ENCODE measurements at regions not wholly inside any gene's neighbourhood (a gene's known extent, or its start where the extent isn't known, plus 50 kb on each side); places are given as distances from the start of the nearest gene placed in this dataset.
"Not testable (repeated sequence)": the region's sequence is repeated elsewhere in the genome, so short reads cannot be mapped to it uniquely, and the experiment has no call there.

DNA sequence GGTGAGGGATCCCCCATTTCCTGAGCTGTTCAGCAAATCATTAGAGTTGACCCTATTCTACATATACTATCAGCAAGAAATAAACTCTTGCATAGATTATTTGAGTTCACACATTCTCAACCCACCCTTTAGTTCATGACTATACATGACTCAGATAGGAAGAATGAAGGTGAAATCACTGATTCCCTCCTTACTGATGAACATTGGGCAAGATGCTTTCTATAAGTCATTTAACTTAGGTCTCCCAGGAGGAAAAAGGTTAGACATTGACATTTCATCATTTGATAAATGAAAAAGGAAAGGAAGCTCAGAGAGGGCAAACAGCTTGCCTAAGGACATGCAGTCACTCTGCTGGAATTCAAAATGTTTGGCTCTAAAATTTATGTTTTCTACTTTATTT, 408.0 kb downstream of the TMEM182 start:
- DNase-seq (ENCODE audit: low spot score), result no peak

DNA sequence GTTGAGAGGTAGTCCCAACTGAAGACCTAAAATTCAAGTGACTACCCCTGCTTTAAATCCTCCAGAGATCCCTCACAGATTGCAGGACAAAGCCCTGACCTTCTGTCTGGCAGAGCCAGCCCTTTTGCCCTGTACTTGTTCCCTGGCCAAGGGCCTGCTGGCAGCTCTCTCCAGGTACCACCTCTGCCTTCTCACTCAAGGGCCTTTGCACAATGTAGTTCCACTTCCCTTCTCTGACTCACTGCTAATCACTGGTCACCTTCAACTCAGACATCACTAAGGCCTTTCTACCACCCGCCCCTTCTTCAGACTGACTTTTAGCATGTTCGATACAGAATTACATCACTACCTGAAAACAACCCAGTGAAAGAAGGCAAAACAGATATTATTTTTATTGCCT, 411.0 kb downstream of the TMEM182 start:
- no peak for DNase-seq (ENCODE audit: low spot score)

DNA sequence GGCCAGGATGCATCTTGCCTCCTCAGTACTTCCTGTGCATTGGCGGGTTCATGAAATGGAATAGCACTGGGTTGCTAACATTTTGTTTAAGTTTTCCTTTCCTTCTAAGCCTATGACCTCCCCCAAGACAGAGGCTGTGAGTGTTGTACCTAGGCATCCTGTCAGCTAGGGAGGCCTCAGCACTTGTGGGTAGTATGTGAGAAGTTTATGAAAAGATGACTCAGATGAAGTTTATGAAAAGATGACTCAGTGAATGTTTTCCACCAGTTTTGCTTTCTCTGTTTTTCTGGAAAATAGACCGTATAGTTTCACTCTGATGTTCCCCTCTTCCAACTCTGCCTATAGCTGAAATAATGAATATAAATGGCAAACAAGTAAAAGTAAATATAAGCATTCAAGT, 412.9 kb downstream of the TMEM182 start:
- no peak for DNase-seq (ENCODE audit: low spot score)

DNA sequence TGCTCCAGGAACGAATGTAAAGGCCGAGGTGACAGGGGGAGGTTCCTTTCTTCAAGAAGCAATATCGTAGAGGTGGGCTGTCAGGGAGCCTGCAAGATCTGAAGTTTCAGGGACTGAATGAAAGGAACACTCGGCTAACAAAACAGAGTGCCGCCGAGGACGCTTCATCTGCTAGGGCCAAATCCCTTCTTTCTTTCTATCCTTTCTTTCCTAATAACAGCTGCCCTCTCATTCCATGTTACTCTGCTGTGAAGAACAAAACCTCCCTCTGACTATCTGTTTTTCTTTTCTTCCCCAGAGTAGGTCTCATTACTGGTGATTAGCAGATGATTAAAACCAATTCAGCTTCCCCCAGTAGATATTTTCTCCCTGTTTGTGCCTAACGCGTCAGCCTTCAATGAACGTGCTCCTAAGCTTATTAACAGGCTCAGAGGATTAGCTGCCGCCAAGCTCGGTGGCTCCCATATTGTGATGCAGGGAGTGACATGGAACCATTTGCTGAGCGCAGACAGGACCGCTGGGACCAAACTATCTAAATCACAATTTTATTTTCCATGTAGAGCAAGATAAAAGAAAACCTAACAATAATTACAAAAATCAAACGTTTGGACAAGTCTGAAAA, 414.6 kb downstream of the TMEM182 start:
- DNase-seq (ENCODE audit: low spot score), result no peak

- DNase-seq (ENCODE audit: low spot score), result peak; percentile 38
Observed at GRCh38 chr2:103179798-103180197, 418.0 kb downstream of the TMEM182 start.

GRCh38 chr2:103183061-103183460, 421.2 kb downstream of the TMEM182 start:
- DNase-seq (ENCODE audit: low spot score), result no peak

DNA sequence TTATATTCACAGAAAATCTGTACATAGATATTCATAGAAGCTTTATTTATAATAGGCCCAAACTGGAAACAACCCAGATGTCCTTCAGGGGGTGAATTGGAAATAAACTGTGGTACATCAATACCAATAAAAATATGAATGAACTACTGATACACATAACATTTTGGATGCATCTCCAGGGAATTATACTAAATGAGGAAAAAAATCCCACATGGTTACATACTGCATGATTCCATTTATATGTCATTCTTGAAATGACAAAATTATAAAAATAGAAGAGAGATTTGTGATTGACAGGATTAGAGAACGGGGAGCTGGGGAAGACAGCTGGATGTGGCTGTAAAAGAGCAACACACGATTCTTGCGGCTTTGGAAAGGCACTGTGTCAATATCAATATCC, 435.0 kb downstream of the TMEM182 start:
- no peak for DNase-seq (ENCODE audit: low spot score)

- DNase-seq (ENCODE audit: low spot score), result not testable (repeated sequence)
Observed at GRCh38 chr2:103200774-103201173, 438.9 kb downstream of the TMEM182 start.

DNA sequence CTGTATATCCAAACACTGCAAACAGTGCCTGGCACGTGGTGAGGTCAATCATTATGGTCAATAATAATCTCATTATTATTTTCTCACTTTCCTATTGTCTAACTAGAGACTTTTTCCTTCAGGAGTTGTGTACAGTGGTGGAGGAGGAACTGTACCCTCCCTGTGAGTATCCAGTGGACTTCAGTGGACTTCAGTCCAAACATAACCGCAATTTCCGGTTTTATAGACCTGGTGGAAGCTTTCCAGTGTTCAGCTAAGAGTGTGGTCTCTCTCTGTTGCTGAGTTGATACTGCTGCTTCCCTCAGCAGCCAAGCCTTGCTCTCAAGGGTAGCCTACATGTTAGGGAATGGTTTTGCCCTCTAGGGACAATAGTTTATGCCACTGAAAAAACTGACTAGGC, 447.1 kb downstream of the TMEM182 start:
- no peak for DNase-seq (ENCODE audit: low spot score)

DNA sequence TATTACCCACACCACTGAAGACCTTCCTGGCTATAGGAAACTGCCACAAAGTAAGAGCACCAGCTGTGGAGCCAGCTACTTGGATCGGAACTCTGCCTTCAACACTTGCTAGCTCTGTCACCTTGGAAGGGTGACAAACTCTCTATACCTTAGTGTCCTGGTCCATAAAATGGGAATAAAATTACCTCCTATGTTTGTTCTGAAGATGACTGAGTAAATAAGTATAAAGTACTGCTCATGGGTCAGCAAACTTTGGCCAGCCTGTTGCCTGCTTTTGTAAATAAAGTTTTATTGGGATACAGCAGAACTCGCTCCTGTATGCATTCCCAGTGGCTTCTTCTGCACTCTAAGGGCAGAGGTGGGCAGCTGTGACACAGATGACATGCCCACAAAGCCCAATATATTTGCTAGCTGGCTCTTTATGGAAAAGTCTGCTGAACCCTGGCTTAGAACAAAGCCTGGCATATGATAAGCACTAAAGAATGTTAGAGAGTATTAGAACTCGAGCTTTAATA, 451.3 kb downstream of the TMEM182 start:
- no peak for DNase-seq (ENCODE audit: low spot score)

DNA sequence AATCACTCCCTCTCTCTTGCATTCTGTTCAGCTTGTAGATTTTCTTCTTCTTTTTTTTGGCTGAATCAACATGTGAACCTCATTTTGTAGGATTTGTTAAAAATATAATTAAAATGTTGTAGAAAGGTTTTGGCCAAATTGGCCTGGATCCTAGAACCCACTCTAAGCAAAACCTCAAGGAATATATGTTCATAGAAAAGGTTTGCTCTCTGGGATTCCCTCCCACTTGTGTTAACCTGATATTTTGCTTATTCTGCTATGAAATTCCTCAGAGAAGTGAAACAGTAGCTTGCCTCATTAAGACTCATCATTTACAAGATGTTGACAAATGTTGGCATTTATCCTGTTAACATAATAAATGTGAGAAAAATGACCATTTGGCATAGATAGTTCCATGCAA, 456.7 kb downstream of the TMEM182 start:
- DNase-seq (ENCODE audit: low spot score), result no peak

GRCh38 chr2:103219398-103219797, 457.6 kb downstream of the TMEM182 start:
- no peak for DNase-seq (ENCODE audit: low spot score)

DNA sequence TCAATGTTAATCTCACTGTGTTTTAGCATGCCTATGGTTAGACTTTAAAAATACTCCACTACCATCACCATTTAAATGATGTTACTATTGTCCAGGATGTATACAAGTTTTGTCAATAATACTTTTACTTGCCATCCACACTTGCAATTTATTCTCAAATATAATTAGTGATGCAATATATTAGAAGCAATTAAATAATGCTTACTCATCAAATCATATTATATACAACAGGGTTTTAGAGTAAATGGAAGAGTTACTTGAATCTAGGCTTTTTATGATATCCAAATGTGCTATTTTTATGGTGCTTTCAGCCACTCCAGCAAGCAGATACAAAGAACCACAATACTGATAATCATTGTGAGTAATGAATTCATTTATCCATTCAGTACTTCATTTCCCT, 461.1 kb downstream of the TMEM182 start:
- no peak for DNase-seq (ENCODE audit: low spot score)

GRCh38 chr2:103230796-103231195, 469.0 kb downstream of the TMEM182 start:
- DNase-seq (ENCODE audit: low spot score), result no peak

DNA sequence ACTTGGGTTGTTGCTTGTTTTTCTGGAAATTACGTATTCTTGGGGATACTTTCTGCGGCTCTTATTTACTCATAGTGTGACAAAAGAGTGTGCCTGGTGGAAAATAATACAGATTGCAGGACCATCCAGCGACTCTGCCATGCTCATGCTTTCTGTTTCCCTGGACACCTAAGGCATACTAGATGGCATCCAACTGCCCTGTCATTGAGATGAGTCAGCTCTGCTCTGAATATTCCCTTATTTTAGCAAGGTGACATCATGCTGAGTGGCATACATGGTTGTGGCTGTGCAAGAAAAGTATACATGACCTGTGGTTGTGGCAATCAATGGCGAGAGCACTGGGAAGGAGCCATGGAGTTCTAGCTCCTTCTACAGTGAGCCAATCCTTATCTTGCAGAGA, 471.0 kb downstream of the TMEM182 start:
- DNase-seq (ENCODE audit: low spot score), result no peak

GRCh38 chr2:103233691-103234090, 471.9 kb downstream of the TMEM182 start:
- DNase-seq (ENCODE audit: low spot score), result no peak

DNA sequence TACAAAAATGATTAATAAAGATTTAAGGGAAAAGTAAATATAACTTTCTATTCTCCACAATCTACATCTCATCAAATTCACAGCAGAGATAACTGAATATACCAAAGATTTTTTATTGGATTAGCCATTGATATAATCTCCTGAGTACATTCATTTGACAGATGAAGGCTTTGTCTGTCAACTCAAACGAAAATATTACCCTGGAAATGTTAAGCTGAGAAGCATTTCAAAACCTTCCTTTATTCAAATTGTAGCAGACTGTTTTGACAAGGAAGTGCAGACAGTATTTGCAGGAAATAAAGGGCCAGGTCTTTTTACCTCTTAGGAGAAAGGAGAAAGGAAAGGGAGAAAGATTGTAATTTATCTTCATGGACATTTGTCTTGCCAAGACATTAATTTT, 473.5 kb downstream of the TMEM182 start:
- no peak for DNase-seq (ENCODE audit: low spot score)

DNA sequence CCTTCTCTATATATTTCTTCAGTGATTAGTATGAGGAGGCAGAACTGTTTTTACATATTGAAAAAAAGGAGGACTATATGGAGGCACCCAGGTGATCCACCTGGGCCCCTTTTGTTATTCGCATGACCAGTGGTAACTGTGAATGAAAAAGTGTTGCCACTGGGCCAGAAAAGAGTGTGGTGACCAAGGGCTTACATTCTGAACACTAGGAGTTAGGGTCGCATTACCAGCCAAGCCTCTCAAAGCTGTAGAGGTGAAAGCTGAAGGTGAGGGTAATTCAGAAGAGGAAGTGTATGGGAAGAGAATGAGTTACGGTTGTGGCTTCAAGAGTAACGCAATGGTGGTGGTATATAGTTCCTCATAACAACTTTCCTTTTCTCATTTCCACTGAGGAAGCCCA, 487.6 kb downstream of the TMEM182 start:
- no peak for DNase-seq (ENCODE audit: low spot score)

DNA sequence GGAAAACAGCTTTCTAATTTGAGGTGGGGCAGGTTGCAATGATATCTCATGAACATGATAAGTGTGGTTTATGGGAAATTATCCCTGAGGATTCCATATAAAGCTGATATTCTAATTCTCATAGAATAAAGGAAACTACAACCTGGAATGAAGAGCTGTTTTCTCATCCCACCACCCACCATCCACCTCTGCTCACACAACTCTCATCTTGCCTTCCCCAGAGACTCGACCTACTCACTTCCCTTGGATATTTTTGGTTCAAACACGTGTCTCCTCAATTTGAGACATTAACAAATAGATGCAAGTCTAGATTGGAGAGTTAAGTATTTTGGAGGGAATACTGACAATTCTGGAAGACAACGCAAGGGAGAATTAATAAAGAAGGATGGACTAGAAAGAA, 490.9 kb downstream of the TMEM182 start:
- DNase-seq (ENCODE audit: low spot score), result no peak

GRCh38 chr2:103254611-103255010, 492.8 kb downstream of the TMEM182 start:
- DNase-seq (ENCODE audit: low spot score), result no peak

GRCh38 chr2:103264058-103264768, 502.4 kb downstream of the TMEM182 start:
- no peak for DNase-seq (ENCODE audit: low spot score)

GRCh38 chr2:103265521-103265920, 503.7 kb downstream of the TMEM182 start:
- DNase-seq (ENCODE audit: low spot score), result no peak

DNA sequence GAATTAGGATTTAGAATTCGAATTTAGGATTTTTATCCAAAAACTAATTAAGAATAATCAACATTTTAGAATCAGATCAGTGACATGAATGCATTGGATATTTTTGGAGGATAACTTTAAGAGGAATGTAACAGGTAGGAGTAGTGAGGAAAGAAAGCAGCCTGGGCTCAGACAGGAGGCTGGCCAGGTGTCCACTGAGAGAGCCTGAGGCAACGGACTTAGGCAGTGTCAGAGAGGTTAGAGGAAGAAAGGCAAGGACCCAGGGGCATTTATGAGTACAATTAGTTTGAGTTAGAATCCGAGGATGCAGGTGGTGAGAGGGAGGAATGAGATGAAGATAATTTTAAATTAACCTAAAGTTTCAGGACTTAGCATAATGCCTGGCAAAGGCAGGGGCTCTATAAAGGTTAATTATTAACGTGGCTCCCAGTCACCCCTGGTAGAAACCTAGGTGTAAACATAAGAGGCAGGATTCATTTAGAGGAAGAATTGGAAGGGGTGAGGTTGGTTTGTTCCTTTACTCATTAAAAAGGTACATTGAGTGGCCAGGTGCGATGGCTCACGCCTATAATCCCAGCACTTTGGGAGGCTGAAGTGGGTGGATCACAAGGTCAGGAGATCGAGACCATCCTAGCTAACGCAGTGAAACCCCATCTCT, 507.1 kb downstream of the TMEM182 start:
- no peak for DNase-seq (ENCODE audit: low spot score)
